GM23248 (cell line): ENCODE measurements at regions not wholly inside any gene's neighbourhood (a gene's known extent, or its start where the extent isn't known, plus 50 kb on each side); places are given as distances from the start of the nearest gene placed in this dataset.

Experiments used
- EZH2 ChIP-seq: fragments of 200-600 bp; sonication (generic); IDR thresholded peaks from 2 replicates; pipeline ENCODE4 v1.6.1; 2018; ENCODE audit warnings: antibody characterized with exemption, mild to moderate bottlenecking; ENCODE audit not compliant: insufficient read depth, poor library complexity, severe bottlenecking
- EZH2phosphoT487 ChIP-seq: fragments of 200-600 bp; sonication (generic); IDR thresholded peaks from 2 replicates; pipeline ENCODE4 v1.6.1; 2018; ENCODE audit warnings: antibody characterized with exemption, moderate library complexity, mild to moderate bottlenecking, low read depth; ENCODE audit not compliant: insufficient read depth

DNA sequence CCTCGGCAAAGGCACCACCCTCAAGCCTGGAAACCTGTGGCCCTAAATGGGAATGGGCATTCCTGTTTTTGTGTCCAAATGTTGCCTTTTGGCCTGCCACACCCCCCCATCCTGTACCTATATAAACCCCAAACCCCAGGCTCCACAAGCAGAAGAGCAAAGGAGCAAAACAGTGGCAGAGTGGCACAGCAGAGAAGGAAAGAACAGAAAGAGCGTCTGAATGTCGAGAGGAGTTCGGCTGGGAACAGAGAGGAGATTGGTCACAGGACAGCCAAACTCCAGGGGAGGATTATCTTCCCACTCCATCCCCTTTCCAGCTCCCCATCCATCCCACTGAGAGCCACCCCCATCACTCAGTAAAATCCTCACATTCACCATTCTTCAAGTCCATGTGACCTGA is 58.0 kb upstream of the PREP start:
- TF ChIP-seq EZH2phosphoT487 (no peak), EZH2 (no peak)
